ENCODE measurements at regions not wholly inside any gene's neighbourhood (a gene's known extent, or its start where the extent isn't known, plus 50 kb on each side); places are given as distances from the start of the nearest gene placed in this dataset.

GRCh38 chr1:38536089-38536488 lies 323.5 kb downstream of the RRAGC start:
- H3K27ac ChIP-seq (ENCODE audit: low read length) = no peak overlapping the region
- no peaks in the 10 kb centered on the region for H3K9me3 ChIP-seq (ENCODE audit: low read length)
- no peaks in the 10 kb centered on the region for H3K79me2 ChIP-seq (replicated peaks; ENCODE audit: insufficient read depth, low read length)
- no peak overlapping the region for H2AFZ ChIP-seq (ENCODE audit: low read depth, low read length)
- no peaks in the 10 kb centered on the region for H3F3A ChIP-seq (ENCODE audit: insufficient read depth, low read length, poor library complexity, severe bottlenecking)
- no peak overlapping the region for H3K9ac ChIP-seq (ENCODE audit: low read length)
- H3K4me2 ChIP-seq (ENCODE audit: low read length) = no peak overlapping the region
- no peaks in the 10 kb centered on the region for H3K9me2 ChIP-seq (ENCODE audit: insufficient read depth, low read length)
- no peak for TF ChIP-seq TAF1 (IDR thresholded peaks at IDR 0.05; ENCODE audit: low read depth)
- no peaks in the 10 kb centered on the region for H4K20me1 ChIP-seq (ENCODE audit: insufficient read depth)
- no peaks in the 10 kb centered on the region for H3K27me3 ChIP-seq (ENCODE audit: insufficient read depth, low read depth, low read length)
- H3K4me3 ChIP-seq (ENCODE audit: low read length) = no peak overlapping the region
- H3K36me3 ChIP-seq (ENCODE audit: insufficient read depth, low read length) = no peaks in the 10 kb centered on the region

GRCh38 chr1:38534473-38534823 lies 325.1 kb downstream of the RRAGC start:
- H3K79me2 ChIP-seq (replicated peaks; ENCODE audit: insufficient read depth, low read length) = no peaks in the 10 kb centered on the region
- H3K9me3 ChIP-seq (ENCODE audit: low read length) = no peaks in the 10 kb centered on the region
- H3K27me3 ChIP-seq (ENCODE audit: insufficient read depth, low read depth, low read length) = no peaks in the 10 kb centered on the region
- TF ChIP-seq, protein P1, sequence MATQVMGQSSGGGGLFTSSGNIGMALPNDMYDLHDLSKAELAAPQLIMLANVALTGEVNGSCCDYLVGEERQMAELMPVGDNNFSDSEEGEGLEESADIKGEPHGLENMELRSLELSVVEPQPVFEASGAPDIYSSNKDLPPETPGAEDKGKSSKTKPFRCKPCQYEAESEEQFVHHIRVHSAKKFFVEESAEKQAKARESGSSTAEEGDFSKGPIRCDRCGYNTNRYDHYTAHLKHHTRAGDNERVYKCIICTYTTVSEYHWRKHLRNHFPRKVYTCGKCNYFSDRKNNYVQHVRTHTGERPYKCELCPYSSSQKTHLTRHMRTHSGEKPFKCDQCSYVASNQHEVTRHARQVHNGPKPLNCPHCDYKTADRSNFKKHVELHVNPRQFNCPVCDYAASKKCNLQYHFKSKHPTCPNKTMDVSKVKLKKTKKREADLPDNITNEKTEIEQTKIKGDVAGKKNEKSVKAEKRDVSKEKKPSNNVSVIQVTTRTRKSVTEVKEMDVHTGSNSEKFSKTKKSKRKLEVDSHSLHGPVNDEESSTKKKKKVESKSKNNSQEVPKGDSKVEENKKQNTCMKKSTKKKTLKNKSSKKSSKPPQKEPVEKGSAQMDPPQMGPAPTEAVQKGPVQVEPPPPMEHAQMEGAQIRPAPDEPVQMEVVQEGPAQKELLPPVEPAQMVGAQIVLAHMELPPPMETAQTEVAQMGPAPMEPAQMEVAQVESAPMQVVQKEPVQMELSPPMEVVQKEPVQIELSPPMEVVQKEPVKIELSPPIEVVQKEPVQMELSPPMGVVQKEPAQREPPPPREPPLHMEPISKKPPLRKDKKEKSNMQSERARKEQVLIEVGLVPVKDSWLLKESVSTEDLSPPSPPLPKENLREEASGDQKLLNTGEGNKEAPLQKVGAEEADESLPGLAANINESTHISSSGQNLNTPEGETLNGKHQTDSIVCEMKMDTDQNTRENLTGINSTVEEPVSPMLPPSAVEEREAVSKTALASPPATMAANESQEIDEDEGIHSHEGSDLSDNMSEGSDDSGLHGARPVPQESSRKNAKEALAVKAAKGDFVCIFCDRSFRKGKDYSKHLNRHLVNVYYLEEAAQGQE (IDR thresholded peaks at IDR 0.05; ENCODE audit: borderline replicate concordance) = no peak
- TF ChIP-seq TAF1 (IDR thresholded peaks at IDR 0.05; ENCODE audit: low read depth) = no peak
- no peak overlapping the region for H3K27ac ChIP-seq (ENCODE audit: low read length)
- H3F3A ChIP-seq (ENCODE audit: insufficient read depth, low read length, poor library complexity, severe bottlenecking) = no peaks in the 10 kb centered on the region
- no peaks in the 10 kb centered on the region for H4K20me1 ChIP-seq (ENCODE audit: insufficient read depth)
- no peak overlapping the region for H3K9ac ChIP-seq (ENCODE audit: low read length)
- H3K9me2 ChIP-seq (ENCODE audit: insufficient read depth, low read length) = no peaks in the 10 kb centered on the region
- H3K36me3 ChIP-seq (ENCODE audit: insufficient read depth, low read length) = no peaks in the 10 kb centered on the region
- H3K4me3 ChIP-seq (ENCODE audit: low read length) = no peak overlapping the region
- no peak overlapping the region for H2AFZ ChIP-seq (ENCODE audit: low read depth, low read length)
- H3K4me2 ChIP-seq (ENCODE audit: low read length) = no peak overlapping the region

GRCh38 chr1:38533772-38534472 lies 325.6 kb downstream of the RRAGC start:
- no peaks in the 10 kb centered on the region for H4K20me1 ChIP-seq (ENCODE audit: insufficient read depth)
- no peaks in the 10 kb centered on the region for H3F3A ChIP-seq (ENCODE audit: insufficient read depth, low read length, poor library complexity, severe bottlenecking)
- no peak overlapping the region for H3K4me2 ChIP-seq (ENCODE audit: low read length)
- H3K4me3 ChIP-seq (ENCODE audit: low read length) = no peak overlapping the region
- no peaks in the 10 kb centered on the region for H3K36me3 ChIP-seq (ENCODE audit: insufficient read depth, low read length)
- no peaks in the 10 kb centered on the region for H3K9me3 ChIP-seq (ENCODE audit: low read length)
- TF ChIP-seq POLR2AphosphoS5 (IDR thresholded peaks at IDR 0.05) = no peak
- no peak for TF ChIP-seq EP300 (conservative IDR thresholded peaks at IDR 0.05; ENCODE audit: poor library complexity, severe bottlenecking)
- TF ChIP-seq SMC3 (conservative IDR thresholded peaks at IDR 0.05; ENCODE audit: poor library complexity) = no peak
- TF ChIP-seq MXI1 (conservative IDR thresholded peaks at IDR 0.05; ENCODE audit: poor library complexity, severe bottlenecking) = no peak
- no peak for TF ChIP-seq TAF1 (IDR thresholded peaks at IDR 0.05; ENCODE audit: low read depth)
- no peak for TF ChIP-seq CTCF (IDR thresholded peaks at IDR 0.05; ENCODE audit: poor library complexity, severe bottlenecking)
- TF ChIP-seq, protein P1 (IDR thresholded peaks at IDR 0.05; ENCODE audit: borderline replicate concordance) = no peak
- no peak for TF ChIP-seq EZH2 (IDR thresholded peaks at IDR 0.05; ENCODE audit: borderline replicate concordance, insufficient read depth, low read length, poor library complexity, severe bottlenecking)
- TF ChIP-seq RAD21 (conservative IDR thresholded peaks at IDR 0.05) = no peak
- H2AFZ ChIP-seq (ENCODE audit: low read depth, low read length) = no peak overlapping the region
- H3K27me3 ChIP-seq (ENCODE audit: insufficient read depth, low read depth, low read length) = no peaks in the 10 kb centered on the region
- H3K79me2 ChIP-seq (replicated peaks; ENCODE audit: insufficient read depth, low read length) = no peaks in the 10 kb centered on the region
- H3K9me2 ChIP-seq (ENCODE audit: insufficient read depth, low read length) = no peaks in the 10 kb centered on the region
- H3K9ac ChIP-seq (ENCODE audit: low read length) = no peak overlapping the region
- no peak overlapping the region for H3K27ac ChIP-seq (ENCODE audit: low read length)

Data from neural cell (in vitro differentiated cells).